Non-pigmented ciliary epithelial cell (primary cell): ENCODE measurements at regions not wholly inside any gene's neighbourhood (a gene's known extent, or its start where the extent isn't known, plus 50 kb on each side); places are given as distances from the start of the nearest gene placed in this dataset.

ENCODE experiments used
- DNase-seq: peaks from one replicate; pipeline ENCODE4 v3.0.0-alpha.2; 2010; ENCODE audit warnings: low read depth

DNA sequence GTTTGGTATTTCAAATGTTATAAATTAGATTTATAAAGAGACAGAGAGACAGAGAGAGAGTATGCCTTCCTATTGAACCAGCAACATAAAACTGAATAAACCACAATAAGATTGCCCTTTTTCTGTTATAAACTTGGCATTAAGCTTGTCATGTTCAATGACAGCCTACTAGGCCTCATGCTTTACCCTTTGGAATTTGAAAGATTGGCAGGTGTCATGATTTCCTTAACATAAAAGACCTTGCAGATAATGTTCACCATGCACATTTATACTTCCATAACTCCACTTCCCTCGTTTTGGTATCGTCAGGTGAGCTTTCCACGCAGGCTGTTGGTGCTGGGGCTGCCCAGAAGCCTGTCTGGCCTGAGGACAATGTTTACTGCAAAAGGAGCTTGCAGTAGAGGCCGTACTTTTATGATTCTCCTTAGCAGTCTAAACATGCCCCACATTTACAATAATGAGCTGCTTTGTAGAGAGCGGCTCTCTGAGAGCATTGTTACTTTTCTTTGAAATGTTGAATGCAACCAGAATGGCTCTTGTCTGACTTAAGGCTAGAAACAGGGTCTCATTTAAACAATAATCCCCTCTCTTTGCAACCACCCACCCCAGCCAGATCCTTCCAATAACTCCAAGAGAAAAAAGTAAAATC lies 379.1 kb upstream of the ATP5MC3 start:
- no peak for DNase-seq

DNA sequence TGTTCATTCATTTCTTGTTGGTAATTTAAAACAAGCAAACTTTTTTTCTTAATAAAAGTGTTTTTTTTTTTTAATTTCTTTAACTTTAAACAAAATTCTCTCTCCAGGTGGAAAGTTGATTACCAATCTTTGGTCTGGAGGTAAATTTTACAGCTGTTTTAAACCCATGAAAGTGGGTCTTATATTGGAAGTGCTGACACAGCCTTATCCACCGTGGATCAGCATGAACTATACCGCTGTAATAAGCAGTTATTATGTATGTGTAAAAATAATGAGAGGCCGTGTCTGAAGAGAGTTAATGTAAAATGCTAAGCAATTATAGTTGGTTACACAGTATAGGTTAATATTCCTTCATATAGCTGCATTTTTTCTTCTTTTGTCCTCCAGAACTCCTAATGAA lies 378.1 kb upstream of the ATP5MC3 start:
- DNase-seq: no peak

DNA sequence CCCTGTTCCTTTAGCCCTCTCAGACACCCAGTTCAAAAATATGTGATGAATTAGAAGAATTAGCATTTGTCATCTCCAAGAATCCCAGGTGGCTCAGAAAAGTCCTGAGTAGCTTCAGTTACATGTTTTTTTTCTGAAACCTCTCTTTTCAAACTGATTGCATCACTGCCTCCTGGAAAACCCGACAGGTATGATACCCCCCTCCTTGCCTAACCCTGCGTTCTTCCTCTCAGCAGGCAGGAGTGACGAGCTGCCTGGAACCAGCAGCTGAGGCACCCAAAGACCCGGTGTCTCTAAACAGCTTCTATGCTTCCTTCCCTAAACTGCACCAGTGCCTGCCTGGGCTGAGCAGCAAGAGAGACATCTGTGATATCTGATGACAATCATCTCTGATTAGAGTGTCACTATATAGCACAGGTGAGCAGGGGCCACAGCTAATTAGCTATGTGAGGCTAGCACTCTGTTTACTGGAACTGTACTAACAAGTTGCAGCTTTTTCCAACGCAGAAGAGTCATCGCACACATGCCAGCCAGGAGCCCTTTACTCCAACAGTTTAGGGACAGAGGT lies 376.4 kb upstream of the ATP5MC3 start:
- no peak for DNase-seq

DNA sequence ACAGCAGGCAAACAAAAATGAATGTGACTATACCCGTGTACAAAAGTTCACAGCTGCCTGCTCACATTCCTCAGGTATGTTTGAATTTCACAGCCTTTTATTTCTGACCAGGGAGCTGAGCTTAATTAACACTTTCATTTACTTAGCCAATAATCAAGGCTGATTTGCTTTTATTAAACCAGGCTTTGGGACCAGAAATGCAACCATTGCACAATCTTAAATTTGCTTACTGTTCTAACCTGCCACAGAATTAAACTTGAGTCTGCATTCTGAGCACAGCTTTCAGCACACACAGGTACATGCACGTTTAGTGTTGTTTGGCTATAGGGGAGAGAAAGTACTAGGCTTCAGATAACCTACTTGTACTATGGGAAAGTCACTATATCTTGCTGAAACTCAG lies 372.4 kb upstream of the ATP5MC3 start:
- DNase-seq: no peak

DNA sequence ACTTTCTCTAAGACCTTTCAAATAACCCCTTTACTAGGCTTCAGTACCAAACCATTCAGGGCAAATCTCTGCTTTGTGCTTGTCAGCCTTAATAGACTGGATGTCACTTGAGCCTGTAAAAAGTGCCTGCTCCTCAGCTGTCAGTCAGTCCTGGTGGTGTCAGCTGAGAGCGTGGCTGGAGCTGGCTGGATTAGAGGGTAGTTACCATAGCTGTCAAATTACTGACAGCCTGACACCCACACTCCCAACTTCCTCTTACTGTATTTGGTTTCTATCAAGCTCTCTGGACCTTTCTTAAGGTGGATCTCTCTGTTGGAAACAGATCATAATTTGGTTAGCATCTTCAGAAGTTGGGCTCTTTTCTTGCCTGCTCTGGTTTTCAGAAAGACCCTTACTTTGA lies 371.4 kb upstream of the ATP5MC3 start:
- DNase-seq: no peak

DNA sequence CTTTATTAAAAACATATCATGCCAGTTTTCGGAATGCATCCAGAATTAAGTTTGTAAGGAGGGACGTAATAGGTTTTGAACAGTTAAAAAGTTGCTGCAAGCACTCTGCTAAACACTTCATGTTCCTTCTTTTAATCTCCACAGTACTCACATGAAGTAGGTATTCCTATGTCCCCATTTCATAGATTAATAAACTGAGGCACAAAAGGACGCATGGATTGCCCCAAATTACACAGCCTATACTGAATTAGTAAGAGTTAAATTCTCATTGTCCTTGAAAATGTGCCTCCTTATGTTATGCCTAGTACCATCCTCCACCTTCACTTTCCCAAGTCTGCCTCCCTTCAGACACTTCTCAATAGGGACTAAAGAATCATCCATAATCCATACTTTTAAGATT lies 358.9 kb upstream of the ATP5MC3 start:
- DNase-seq: no peak

DNA sequence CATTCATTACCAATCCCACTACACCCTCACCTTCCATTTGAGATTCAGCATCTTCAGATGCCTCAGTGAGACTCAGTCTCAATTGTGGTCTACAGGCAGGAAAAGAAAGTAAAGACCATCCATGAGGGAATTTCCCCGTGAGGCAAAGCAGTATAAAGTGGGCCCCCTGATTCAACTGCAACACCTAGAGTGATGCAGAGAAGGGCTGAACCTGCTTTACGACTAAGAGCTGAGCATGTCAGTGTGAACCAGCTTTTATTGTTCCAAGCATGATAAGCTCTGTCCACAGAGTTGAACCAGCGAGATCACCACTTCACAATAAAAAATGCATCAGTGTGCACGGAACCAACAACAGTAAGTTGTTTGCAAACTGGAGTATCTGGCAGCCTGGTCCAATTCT lies 357.6 kb upstream of the ATP5MC3 start:
- DNase-seq: no peak

DNA sequence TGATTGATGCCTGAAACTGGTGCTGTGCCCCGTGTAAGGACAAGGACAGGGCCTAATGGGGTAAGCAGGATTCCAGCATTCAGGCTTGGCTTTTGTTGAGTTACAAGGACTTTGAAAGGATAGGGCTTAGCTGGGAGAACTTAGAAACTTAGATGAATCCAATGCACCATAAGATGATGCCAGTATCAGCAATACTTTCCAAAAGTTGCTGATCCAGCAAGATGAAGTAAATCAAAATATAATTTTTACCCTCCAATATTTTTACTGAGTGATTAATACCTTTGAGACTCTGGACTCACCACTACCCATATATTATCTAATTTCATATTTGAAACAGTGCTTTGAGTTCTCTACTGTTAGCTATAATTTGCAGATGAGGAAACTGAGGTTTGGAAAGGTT lies 354.5 kb upstream of the ATP5MC3 start:
- DNase-seq: no peak

DNA sequence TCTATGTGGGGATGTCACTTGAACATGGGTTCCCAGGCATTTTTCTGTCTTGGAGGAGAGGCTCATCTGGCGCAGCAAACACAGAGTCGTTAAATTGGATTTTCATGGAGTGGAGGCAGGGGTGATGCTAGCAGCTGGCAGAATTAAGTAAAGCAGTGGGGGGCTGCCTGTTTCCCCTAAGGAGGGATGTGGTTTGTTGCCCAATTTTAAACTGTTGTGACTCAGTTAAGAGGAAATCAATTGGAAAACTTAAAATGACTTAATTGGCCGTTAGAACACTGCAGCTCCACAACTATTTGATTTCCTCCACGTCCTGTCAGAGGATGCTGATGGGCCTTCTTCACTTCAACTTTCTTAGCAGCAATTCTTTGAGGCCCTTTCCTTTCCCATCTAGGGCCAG lies 354.1 kb upstream of the ATP5MC3 start:
- no peak for DNase-seq

DNA sequence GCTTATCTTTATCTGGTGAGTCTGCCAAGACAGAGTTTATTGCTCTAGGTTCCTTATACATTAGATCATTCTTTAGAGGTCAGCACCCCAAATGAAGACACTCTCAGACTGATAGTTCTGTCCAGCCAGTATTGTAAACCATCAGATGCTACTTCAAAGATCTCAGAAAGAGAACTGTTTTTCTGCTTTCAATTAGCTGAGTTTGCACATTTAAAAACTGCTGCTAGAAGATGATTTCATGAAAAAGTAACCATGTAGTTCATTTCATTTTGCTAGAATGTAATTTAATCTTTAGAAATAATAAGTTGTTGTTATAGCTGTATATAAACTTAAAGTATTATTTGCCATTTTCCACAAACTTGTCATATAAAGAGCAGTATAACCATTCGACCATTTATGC lies 344.5 kb upstream of the ATP5MC3 start:
- DNase-seq: no peak

DNA sequence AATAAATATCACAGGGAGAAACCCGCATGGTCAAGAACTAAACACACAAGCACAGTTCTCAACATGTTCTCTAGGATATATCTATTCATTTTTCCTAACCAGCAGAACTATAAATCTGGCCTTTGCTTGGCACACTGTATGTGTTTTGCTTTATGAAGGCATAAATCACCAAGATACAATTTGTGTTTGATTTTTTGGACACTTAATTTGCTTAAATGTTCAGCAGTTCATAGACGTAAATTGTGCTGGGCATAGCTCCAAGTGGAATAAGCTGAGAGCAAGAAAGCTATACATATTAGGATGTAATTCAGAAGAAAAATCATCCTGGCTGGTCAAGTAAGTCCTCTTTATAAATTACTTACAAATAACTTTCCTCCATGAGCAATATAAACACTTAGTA lies 341.5 kb upstream of the ATP5MC3 start:
- DNase-seq: no peak

DNA sequence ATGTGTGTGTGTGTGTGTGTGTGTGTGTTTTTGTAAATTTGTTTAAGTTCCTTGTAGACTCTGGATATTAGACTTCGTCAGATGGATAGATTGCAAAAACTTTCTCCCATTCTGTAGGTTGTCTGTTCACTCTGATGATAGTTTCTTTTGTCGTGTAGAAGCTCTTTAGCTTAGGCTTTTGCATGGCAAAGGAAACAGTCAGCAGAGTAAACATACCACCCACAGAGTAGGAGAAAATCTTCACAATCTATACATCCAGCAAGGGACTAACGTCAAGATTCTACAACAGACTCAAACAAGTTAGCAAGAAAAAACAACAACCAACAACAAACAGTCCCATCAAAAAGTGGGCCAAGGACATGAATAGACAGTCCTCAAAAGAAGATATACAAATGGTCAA lies 336.7 kb upstream of the ATP5MC3 start:
- DNase-seq: no peak

DNA sequence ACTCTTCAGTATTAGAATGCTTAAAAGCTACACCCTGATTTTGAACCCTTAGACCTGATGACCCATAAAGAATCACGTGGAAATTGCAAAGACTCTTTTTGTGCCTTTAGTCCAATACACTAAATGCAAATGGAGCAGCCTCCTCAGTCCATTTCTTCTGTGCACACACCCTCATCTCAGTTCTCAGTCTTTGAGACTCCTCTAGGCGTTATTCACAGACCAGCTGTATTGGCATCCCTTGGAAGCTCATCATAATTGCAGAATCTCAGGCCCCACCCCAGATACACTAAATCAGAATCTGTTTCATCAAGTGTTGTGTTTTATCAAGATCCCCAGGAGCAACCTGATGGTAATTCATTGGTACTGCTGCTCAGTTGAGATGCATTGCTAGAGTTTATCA lies 335.0 kb upstream of the ATP5MC3 start:
- no peak for DNase-seq

DNA sequence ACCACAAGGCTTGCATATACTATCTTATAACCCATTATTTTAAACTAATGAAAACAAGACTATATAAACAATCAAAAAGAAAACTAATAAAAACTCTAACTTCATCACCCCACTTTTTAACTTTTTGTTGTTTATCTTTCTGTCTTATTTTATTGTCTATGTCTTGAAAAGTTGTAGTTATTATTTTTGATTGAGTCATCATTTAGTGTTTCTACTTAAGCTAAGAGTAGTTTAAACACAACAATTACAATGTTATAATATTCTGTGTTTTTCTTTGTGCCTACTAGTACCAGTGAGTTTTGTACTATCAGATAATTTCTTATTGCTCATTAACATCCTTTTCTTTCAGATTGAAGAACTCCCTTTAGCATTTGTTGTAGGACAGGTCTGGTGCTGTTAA lies 318.7 kb upstream of the ATP5MC3 start:
- DNase-seq: no peak

DNA sequence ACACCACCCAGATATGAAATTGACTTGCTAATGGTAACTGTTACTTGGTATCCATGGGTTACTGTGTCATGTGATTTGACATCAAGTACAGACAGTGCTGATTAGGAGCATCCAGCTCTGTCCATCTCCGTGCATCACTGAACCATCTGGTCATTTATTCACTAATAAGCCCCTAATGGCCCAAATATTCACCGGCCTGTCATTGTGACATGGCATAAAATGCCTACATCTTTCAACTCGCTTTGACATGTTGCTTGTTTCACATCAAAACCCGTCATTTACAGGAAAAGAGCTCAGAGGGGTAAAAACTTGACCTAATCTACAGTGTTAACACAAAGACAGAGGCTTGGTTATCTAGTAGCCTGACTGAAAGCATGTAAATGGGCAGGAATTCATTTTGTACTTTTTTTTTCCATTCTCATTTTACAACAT lies 308.9 kb upstream of the ATP5MC3 start:
- DNase-seq: no peak

DNA sequence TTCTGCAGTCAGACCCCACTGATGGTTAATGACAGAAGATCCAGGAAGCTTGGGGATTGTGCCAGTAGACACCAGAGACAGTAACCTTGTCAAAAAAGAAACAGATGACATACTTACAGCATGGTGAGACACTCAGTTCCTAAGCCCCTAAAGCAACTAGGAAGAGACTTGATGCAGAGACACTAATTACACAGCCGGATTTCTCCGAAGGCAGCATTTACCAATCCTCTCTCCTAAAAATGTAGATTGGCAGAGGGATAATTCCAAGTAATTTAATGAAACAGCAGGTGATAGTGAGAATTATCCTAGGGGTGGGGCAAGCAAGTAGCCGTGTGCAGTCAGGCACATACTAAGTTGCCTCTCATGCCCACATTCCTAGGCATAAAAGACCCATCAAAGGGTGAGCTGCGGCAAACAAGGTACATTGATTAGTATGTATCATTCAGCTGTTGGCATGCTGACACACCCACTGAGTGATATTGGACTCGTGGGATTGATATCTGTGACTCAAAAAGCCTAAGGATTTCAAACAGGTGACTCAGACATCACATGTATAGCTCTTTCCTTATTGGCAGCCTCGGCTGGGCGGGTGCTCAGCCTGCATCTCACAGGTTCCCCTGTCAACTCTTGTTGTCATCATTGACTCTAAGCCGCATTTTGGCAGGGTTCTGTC lies 296.7 kb upstream of the ATP5MC3 start:
- DNase-seq: no peak

DNA sequence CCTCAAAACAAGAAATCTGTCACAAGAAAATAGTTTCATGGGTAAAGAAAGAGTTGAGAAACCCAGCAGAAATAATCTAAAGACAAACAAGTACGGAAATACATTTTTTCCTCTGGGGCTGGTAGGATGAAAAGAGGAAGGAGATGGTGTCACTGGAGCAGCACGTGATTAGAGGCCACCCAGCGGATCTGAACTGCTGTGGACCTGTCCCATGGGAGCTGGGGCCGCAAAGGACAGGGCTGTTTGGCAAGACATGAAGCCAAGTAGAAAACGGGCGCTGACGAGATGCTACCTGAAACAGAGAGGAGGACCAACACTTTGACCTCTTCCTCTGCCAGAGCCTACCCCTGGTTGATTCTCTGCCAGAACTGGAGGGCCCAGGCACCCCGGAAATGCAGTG lies 295.4 kb upstream of the ATP5MC3 start:
- no peak for DNase-seq

DNA sequence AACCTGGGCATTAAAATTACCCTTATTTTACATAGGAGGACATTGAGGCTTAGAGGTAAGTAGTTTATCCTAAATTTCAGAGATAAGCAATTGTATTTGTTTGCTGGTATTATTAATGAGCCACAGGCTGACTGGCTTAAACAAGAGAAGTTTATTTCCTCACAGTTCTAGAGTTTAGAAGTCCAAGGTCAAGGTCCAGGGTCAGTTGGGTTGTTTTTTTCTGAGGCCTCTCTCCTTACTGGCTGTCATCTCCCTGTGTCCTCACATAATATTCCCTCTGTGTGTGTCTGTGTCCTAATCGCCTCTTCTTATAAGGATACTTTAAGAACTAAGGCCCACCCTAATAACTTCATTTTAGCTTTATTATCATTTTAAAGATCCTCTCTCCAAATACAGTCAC lies 294.9 kb upstream of the ATP5MC3 start:
- no peak for DNase-seq

DNA sequence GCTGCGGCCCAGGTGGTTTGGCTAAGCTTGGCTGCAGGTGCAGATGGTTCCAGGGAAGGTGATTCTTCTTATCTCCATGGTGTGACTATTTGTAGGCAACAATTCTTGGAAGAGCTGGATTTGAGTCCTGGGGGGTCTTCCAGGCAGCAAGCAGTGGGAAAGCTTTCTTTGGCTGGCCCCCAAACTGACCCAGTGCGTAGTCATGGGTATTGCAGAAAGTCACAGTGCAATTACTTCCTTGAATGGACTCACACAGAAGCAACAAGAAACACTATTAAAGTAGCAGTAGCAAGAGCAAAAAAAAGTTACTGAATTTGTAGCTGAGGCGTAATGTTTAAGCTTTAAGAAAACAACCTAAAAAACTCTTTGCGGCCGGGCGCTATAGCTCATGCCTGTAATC lies 293.6 kb upstream of the ATP5MC3 start:
- DNase-seq: no peak

DNA sequence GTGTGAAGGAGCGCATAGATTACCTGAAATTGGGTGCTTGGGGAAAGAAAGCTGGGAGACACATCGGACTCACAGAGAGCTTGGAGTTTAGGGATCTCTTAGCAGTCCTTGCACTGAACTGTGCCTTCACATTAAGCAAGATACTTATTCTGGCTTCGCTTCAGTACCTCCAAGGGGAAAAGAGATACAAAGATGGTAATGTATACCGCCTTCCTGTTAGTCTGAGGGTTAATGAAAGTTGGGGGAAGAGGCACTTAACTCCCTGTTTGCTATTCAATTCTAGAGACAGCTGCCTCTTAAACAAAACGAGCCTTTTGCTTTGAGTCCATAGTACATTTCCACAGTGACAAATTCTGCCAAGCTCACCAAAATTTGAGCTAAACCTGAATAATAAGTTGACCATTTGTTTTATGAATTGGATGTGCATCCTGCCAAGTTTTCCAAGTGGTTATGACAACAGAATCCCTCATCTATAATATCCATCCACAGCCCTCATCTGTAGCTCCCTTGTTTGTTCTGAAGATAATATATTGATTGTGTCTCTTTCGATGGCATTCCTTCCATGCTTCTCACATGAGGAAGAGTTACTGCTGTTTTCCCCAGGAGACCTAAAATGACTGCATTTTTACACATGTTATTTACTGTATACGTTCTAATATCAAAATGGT lies 287.1 kb upstream of the ATP5MC3 start:
- no peak for DNase-seq

DNA sequence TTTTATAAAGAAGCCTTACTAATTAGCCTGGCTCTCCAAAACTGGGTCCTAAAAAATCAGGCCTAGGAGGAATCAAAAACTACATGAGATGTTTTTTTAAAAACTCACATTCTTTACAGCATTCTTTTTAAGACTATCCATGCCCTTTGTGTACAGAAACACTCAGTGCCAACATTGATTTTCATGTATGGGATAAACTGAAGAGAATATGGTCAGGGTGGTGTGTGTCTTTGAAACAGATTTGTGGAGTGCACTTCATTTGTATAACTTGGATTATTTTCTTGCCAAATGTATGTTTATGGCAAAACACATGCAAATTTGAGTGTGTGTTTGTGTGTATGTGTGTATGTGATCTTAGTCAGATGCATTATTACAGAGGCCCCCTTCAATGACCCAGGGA lies 283.6 kb upstream of the ATP5MC3 start:
- DNase-seq: no peak

DNA sequence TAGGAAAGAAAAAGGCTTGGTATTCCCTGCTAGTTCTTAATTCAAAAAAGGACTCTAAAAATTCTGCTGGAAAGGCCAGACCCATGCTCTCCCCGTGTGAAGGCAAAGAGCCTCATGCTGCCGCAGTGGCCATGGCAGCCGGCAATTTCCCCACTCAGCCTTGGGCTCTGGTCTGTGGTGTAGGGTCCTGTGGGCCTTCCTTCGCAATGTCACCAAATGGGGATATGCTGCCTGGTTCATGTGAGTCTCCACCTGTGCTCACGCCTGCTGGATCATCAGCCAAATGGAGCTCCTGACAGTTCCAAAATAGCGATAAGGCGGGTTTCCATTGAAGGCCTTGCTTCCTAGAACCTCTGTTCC lies 282.8 kb upstream of the ATP5MC3 start:
- DNase-seq: no peak

DNA sequence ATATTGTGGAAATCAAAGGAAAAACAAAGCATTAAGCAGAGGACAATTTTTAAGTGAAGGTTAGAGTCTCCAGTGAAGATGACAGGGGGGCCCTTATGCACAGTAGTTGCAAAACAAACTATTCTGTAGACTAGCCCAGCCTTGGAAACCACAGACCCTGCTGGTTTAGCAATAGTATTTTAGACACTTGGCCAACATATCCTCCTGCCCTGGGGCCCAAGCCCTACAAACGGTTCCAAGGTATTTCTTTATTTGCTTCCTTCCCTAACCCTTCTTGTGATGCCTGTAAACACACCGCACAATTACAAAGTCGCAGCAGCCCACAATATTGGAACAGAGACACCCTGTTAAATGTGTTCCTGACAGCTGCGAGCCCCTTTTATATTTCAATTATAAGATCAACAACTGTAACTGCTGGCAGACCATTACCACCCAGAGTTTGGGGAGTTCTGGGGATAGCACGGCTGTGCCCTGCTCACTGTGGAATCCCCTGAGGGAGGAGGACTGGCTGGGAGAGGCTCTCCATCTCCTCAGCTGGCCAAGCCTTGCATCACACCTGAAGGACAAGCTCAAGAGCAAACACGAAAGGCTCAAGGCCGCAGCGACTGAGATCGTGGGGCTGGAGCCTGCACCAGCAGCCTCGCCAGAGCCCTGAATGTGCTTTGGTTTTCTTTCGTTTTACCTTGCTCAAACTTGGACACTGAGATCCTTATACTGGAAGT lies 282.2 kb upstream of the ATP5MC3 start:
- no peak for DNase-seq
